GM23338 (cell line): ENCODE measurements at regions not wholly inside any gene's neighbourhood (a gene's known extent, or its start where the extent isn't known, plus 50 kb on each side); places are given as distances from the start of the nearest gene placed in this dataset.

Experiments
- CTCF ChIP-seq, 2 experiments: fragments of 200-600 bp in 1 of 2; sonication (generic) in 1 of 2; conservative IDR thresholded peaks; 2 replicates each; pipeline versions ENCODE4 v1.5.1 to v1.6.1; 2016 to 2017; ENCODE audit warnings: antibody characterized with exemption in 2 of 2, low read depth in 2 of 2, mild to moderate bottlenecking in 2 of 2, moderate library complexity in 1 of 2
- EZH2 ChIP-seq: fragments of 200-600 bp; sonication (generic); IDR thresholded peaks from one replicate; pipeline ENCODE4 v1.8.0; 2017; ENCODE audit warnings: antibody characterized with exemption, mild to moderate bottlenecking, low read depth; ENCODE audit not compliant: unreplicated experiment
- EZH2phosphoT487 ChIP-seq: fragments of 200-600 bp; sonication (generic); IDR thresholded peaks from one replicate; pipeline ENCODE4 v1.8.1; 2018; ENCODE audit warnings: antibody characterized with exemption; ENCODE audit not compliant: unreplicated experiment
- JUNB ChIP-seq: IDR thresholded peaks from one replicate; pipeline ENCODE4 v1.6.1; 2016; ENCODE audit warnings: antibody characterized with exemption; ENCODE audit not compliant: unreplicated experiment
- POLR2AphosphoS5 ChIP-seq: IDR thresholded peaks from 2 replicates; pipeline ENCODE4 v1.6.1; 2016; ENCODE audit warnings: antibody characterized with exemption, low read depth
- REST ChIP-seq: IDR thresholded peaks from one replicate; pipeline ENCODE4 v1.6.1; 2018; ENCODE audit warnings: antibody characterized with exemption; ENCODE audit not compliant: unreplicated experiment
- STAT1 ChIP-seq: IDR thresholded peaks from one replicate; pipeline ENCODE4 v1.6.1; 2016; ENCODE audit warnings: antibody characterized with exemption; ENCODE audit not compliant: unreplicated experiment

- TF ChIP-seq CTCF (conservative IDR thresholded peaks at IDR 0.05; ENCODE audit: low read depth in 2 of 2) (no peak), JUNB (no peak), POLR2AphosphoS5 (no peak), EZH2 (no peak), EZH2phosphoT487 (no peak), STAT1 (no peak), REST (no peak)
Observed at GRCh38 chr4:100816436-100817045, 298.7 kb upstream of the EMCN start.
